ENCODE measurements at regions not wholly inside any gene's neighbourhood (a gene's known extent, or its start where the extent isn't known, plus 50 kb on each side); places are given as distances from the start of the nearest gene placed in this dataset.

GRCh38 chr7:7002418-7003062 lies 176.5 kb upstream of the CCZ1B start (continued):
- TF ChIP-seq SCRT2 (tag by site-specific recombination; IDR thresholded peaks at IDR 0.05) = no peak
- no peak for TF ChIP-seq REST (tag by site-specific recombination; IDR thresholded peaks at IDR 0.05)
- no peak for TF ChIP-seq RBAK (tag by site-specific recombination; IDR thresholded peaks at IDR 0.05)
- TF ChIP-seq ZNF391 (tag by site-specific recombination; IDR thresholded peaks at IDR 0.05; ENCODE audit: borderline replicate concordance, low read depth) = no peak
- no peak for TF ChIP-seq CTCF (tag by site-specific recombination; IDR thresholded peaks at IDR 0.05)
- no peak for TF ChIP-seq ZNF175 (tag by site-specific recombination; IDR thresholded peaks at IDR 0.05)
- TF ChIP-seq, protein P1, sequence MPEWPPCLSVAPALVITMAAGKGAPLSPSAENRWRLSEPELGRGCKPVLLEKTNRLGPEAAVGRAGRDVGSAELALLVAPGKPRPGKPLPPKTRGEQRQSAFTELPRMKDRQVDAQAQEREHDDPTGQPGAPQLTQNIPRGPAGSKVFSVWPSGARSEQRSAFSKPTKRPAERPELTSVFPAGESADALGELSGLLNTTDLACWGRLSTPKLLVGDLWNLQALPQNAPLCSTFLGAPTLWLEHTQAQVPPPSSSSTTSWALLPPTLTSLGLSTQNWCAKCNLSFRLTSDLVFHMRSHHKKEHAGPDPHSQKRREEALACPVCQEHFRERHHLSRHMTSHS (tag by site-specific recombination; IDR thresholded peaks at IDR 0.05) = no peak
- TF ChIP-seq, protein P2, sequence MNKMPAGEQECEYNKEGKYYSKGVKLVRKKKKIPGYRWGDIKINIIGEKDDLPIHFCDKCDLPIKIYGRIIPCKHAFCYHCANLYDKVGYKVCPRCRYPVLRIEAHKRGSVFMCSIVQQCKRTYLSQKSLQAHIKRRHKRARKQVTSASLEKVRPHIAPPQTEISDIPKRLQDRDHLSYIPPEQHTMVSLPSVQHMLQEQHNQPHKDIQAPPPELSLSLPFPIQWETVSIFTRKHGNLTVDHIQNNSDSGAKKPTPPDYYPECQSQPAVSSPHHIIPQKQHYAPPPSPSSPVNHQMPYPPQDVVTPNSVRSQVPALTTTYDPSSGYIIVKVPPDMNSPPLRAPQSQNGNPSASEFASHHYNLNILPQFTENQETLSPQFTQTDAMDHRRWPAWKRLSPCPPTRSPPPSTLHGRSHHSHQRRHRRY (tag by site-specific recombination; IDR thresholded peaks at IDR 0.05) = no peak
- TF ChIP-seq, protein P3, sequence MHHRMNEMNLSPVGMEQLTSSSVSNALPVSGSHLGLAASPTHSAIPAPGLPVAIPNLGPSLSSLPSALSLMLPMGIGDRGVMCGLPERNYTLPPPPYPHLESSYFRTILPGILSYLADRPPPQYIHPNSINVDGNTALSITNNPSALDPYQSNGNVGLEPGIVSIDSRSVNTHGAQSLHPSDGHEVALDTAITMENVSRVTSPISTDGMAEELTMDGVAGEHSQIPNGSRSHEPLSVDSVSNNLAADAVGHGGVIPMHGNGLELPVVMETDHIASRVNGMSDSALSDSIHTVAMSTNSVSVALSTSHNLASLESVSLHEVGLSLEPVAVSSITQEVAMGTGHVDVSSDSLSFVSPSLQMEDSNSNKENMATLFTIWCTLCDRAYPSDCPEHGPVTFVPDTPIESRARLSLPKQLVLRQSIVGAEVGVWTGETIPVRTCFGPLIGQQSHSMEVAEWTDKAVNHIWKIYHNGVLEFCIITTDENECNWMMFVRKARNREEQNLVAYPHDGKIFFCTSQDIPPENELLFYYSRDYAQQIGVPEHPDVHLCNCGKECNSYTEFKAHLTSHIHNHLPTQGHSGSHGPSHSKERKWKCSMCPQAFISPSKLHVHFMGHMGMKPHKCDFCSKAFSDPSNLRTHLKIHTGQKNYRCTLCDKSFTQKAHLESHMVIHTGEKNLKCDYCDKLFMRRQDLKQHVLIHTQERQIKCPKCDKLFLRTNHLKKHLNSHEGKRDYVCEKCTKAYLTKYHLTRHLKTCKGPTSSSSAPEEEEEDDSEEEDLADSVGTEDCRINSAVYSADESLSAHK (tag by site-specific recombination; IDR thresholded peaks at IDR 0.05) = no peak
- no peak for TF ChIP-seq ZNF366 (tag by site-specific recombination; conservative IDR thresholded peaks at IDR 0.05)
- TF ChIP-seq TCF7L2 (IDR thresholded peaks at IDR 0.05; ENCODE audit: borderline replicate concordance, low read depth, low read length) = no peak
- no peak for TF ChIP-seq ZSCAN18 (tag by site-specific recombination; IDR thresholded peaks at IDR 0.05)
- no peak for TF ChIP-seq ZFP37 (tag by site-specific recombination; IDR thresholded peaks at IDR 0.05)

GRCh38 chr7:7005303-7005702 lies 177.0 kb upstream of the C1GALT1 start:
- Histone ChIP-seq H3K36me3 (ENCODE audit: control insufficient read depth in 2 of 2, insufficient read depth in 1 of 2, low read length in 2 of 2) (no peaks in the 10 kb centered on the region), H3K9me3 (ENCODE audit: control insufficient read depth, insufficient read depth, low read depth, low read length) (no peaks in the 10 kb centered on the region), H3K27ac (ENCODE audit: extremely low read depth, low read depth, low read length) (no peak overlapping the region), H3K4me3 (ENCODE audit: low read depth, low read length) (no peak overlapping the region), H3K4me1 (ENCODE audit: control insufficient read depth, insufficient read depth, low read length) (no peaks in the 10 kb centered on the region)
- ChIA-PET CTCF (interaction anchor here (1.3 kb wide), 1 partner anchor 13 kb away, joined by 4 read pairs; no protein-coding TSS in a partner anchor), POLR2A (no interaction called here)
- TF ChIP-seq ZNF133 (tag by site-specific recombination; IDR thresholded peaks at IDR 0.05) = no peak
- TF ChIP-seq SCRT1 (tag by site-specific recombination; IDR thresholded peaks at IDR 0.05; ENCODE audit: borderline replicate concordance) = no peak
- no peak for TF ChIP-seq GLIS1 (tag by site-specific recombination; IDR thresholded peaks at IDR 0.05)
- no peak for TF ChIP-seq ZNF140 (tag by site-specific recombination; IDR thresholded peaks at IDR 0.05)
- TF ChIP-seq ZNF629 (tag by site-specific recombination; IDR thresholded peaks at IDR 0.05) = no peak
- TF ChIP-seq BCL11B (tag by site-specific recombination; IDR thresholded peaks at IDR 0.05; ENCODE audit: low read depth) = no peak
- no peak for TF ChIP-seq REPIN1 (tag by site-specific recombination; IDR thresholded peaks at IDR 0.05; ENCODE audit: low read depth)
- TF ChIP-seq SP2 (tag by site-specific recombination; IDR thresholded peaks at IDR 0.05) = no peak
- no peak for TF ChIP-seq ZNF510 (tag by site-specific recombination; IDR thresholded peaks at IDR 0.05; ENCODE audit: insufficient replicate concordance)
- TF ChIP-seq ZBTB1 (tag by site-specific recombination; IDR thresholded peaks at IDR 0.05) = no peak
- TF ChIP-seq, protein P2 (tag by site-specific recombination; IDR thresholded peaks at IDR 0.05) = no peak
